ENCODE measurements at regions not wholly inside any gene's neighbourhood (a gene's known extent, or its start where the extent isn't known, plus 50 kb on each side); places are given as distances from the start of the nearest gene placed in this dataset.

- H3K4me1 ChIP-seq (ENCODE audit: control insufficient read depth, insufficient read depth, low read length), result no peaks in the 10 kb centered on the region
- H3K4me3 ChIP-seq (ENCODE audit: insufficient read depth, low read depth, low read length), result no peak overlapping the region
- no peaks in the 10 kb centered on the region for H3K36me3 ChIP-seq (ENCODE audit: control insufficient read depth, insufficient read depth, low read length)
- WGBS, 2 experiments, result 95 to 100% methylated on average over 1 of the region's 1 CpG
- no peak overlapping the region for H3K27ac ChIP-seq (ENCODE audit: insufficient read depth, low read depth, low read length, poor library complexity, severe bottlenecking)
- H3K9me3 ChIP-seq (ENCODE audit: control insufficient read depth, low read length), result no peaks in the 10 kb centered on the region
- H3K27me3 ChIP-seq (ENCODE audit: control insufficient read depth, insufficient read depth, low read length, poor library complexity, severe bottlenecking), result no peaks in the 10 kb centered on the region
These were observed 430.1 kb upstream of the EPHA3 start for GRCh38 chr3:88677298-88677697.

GRCh38 chr3:88678747-88679146, 428.7 kb upstream of the EPHA3 start:
- Histone ChIP-seq H3K4me3 (ENCODE audit: insufficient read depth, low read depth, low read length) (no peak overlapping the region), H3K9me3 (ENCODE audit: control insufficient read depth, low read length) (no peaks in the 10 kb centered on the region), H3K36me3 (ENCODE audit: control insufficient read depth, insufficient read depth, low read length) (no peaks in the 10 kb centered on the region), H3K27ac (ENCODE audit: insufficient read depth, low read depth, low read length, poor library complexity, severe bottlenecking) (no peak overlapping the region), H3K27me3 (ENCODE audit: control insufficient read depth, insufficient read depth, low read length, poor library complexity, severe bottlenecking) (no peaks in the 10 kb centered on the region), H3K4me1 (ENCODE audit: control insufficient read depth, insufficient read depth, low read length) (no peaks in the 10 kb centered on the region)
- WGBS, 2 experiments, result 93 to 99% methylated on average over 3 of the region's 3 CpGs

GRCh38 chr3:88690287-88690686, 417.1 kb upstream of the EPHA3 start:
- Histone ChIP-seq H3K27me3 (ENCODE audit: control insufficient read depth, insufficient read depth, low read length, poor library complexity, severe bottlenecking) (no peaks in the 10 kb centered on the region), H3K27ac (ENCODE audit: insufficient read depth, low read depth, low read length, poor library complexity, severe bottlenecking) (no peak overlapping the region), H3K9me3 (ENCODE audit: control insufficient read depth, low read length) (no peaks in the 10 kb centered on the region), H3K4me1 (ENCODE audit: control insufficient read depth, insufficient read depth, low read length) (no peaks in the 10 kb centered on the region), H3K36me3 (ENCODE audit: control insufficient read depth, insufficient read depth, low read length) (no peaks in the 10 kb centered on the region), H3K4me3 (ENCODE audit: insufficient read depth, low read depth, low read length) (no peak overlapping the region)
- WGBS, 2 experiments, result 92 to 97% methylated on average over 3 of the region's 3 CpGs

- no peaks in the 10 kb centered on the region for H3K27me3 ChIP-seq (ENCODE audit: control insufficient read depth, insufficient read depth, low read length, poor library complexity, severe bottlenecking)
- H3K9me3 ChIP-seq (ENCODE audit: control insufficient read depth, low read length), result no peaks in the 10 kb centered on the region
- H3K4me1 ChIP-seq (ENCODE audit: control insufficient read depth, insufficient read depth, low read length), result no peaks in the 10 kb centered on the region
- 89 to 97% methylated on average over 3 of the region's 3 CpGs for WGBS, 2 experiments
- H3K36me3 ChIP-seq (ENCODE audit: control insufficient read depth, insufficient read depth, low read length), result no peaks in the 10 kb centered on the region
- no peak overlapping the region for H3K27ac ChIP-seq (ENCODE audit: insufficient read depth, low read depth, low read length, poor library complexity, severe bottlenecking)
- no peak overlapping the region for H3K4me3 ChIP-seq (ENCODE audit: insufficient read depth, low read depth, low read length)
These were observed 416.3 kb upstream of the EPHA3 start for GRCh38 chr3:88691081-88691480.

- WGBS, 2 experiments, result 95 to 96% methylated on average over 2 to 3 of the region's 3 CpGs
- Histone ChIP-seq H3K4me3 (ENCODE audit: insufficient read depth, low read depth, low read length) (no peak overlapping the region), H3K27ac (ENCODE audit: insufficient read depth, low read depth, low read length, poor library complexity, severe bottlenecking) (no peak overlapping the region), H3K36me3 (ENCODE audit: control insufficient read depth, insufficient read depth, low read length) (no peaks in the 10 kb centered on the region), H3K27me3 (ENCODE audit: control insufficient read depth, insufficient read depth, low read length, poor library complexity, severe bottlenecking) (no peaks in the 10 kb centered on the region), H3K4me1 (ENCODE audit: control insufficient read depth, insufficient read depth, low read length) (no peaks in the 10 kb centered on the region), H3K9me3 (ENCODE audit: control insufficient read depth, low read length) (no peaks in the 10 kb centered on the region)
These were observed 403.8 kb upstream of the EPHA3 start for GRCh38 chr3:88703501-88704059.

- Histone ChIP-seq H3K27ac (ENCODE audit: insufficient read depth, low read depth, low read length, poor library complexity, severe bottlenecking) (no peak overlapping the region), H3K4me1 (ENCODE audit: control insufficient read depth, insufficient read depth, low read length) (no peaks in the 10 kb centered on the region), H3K4me3 (ENCODE audit: insufficient read depth, low read depth, low read length) (no peak overlapping the region)
These were observed 403.1 kb upstream of the EPHA3 start for GRCh38 chr3:88704338-88704737.

GRCh38 chr3:88707837-88708236, 399.6 kb upstream of the EPHA3 start:
- Histone ChIP-seq H3K27ac (ENCODE audit: insufficient read depth, low read depth, low read length, poor library complexity, severe bottlenecking) (no peak overlapping the region), H3K27me3 (ENCODE audit: control insufficient read depth, insufficient read depth, low read length, poor library complexity, severe bottlenecking) (no peaks in the 10 kb centered on the region), H3K36me3 (ENCODE audit: control insufficient read depth, insufficient read depth, low read length) (no peaks in the 10 kb centered on the region), H3K4me3 (ENCODE audit: insufficient read depth, low read depth, low read length) (no peak overlapping the region), H3K4me1 (ENCODE audit: control insufficient read depth, insufficient read depth, low read length) (no peaks in the 10 kb centered on the region), H3K9me3 (ENCODE audit: control insufficient read depth, low read length) (no peaks in the 10 kb centered on the region)
- 83 to 94% methylated on average over 1 of the region's 1 CpG for WGBS, 2 experiments

More at GRCh38 chr3:88704338-88704737, 403.1 kb upstream of the EPHA3 start:
- Histone ChIP-seq H3K27me3 (ENCODE audit: control insufficient read depth, insufficient read depth, low read length, poor library complexity, severe bottlenecking) (no peaks in the 10 kb centered on the region), H3K36me3 (ENCODE audit: control insufficient read depth, insufficient read depth, low read length) (no peaks in the 10 kb centered on the region), H3K9me3 (ENCODE audit: control insufficient read depth, low read length) (no peaks in the 10 kb centered on the region)
- WGBS, 2 experiments, result 84 to 90% methylated on average over 3 of the region's 3 CpGs

GRCh38 chr3:88712552-88712951, 394.9 kb upstream of the EPHA3 start:
- H3K27me3 ChIP-seq (ENCODE audit: control insufficient read depth, insufficient read depth, low read length, poor library complexity, severe bottlenecking), result no peaks in the 10 kb centered on the region
- 95 to 96% methylated on average over 2 of the region's 2 CpGs for WGBS, 2 experiments
- no peaks in the 10 kb centered on the region for H3K9me3 ChIP-seq (ENCODE audit: control insufficient read depth, low read length)
- no peak overlapping the region for H3K27ac ChIP-seq (ENCODE audit: insufficient read depth, low read depth, low read length, poor library complexity, severe bottlenecking)
- H3K36me3 ChIP-seq (ENCODE audit: control insufficient read depth, insufficient read depth, low read length), result no peaks in the 10 kb centered on the region
- no peak overlapping the region for H3K4me3 ChIP-seq (ENCODE audit: insufficient read depth, low read depth, low read length)
- H3K4me1 ChIP-seq (ENCODE audit: control insufficient read depth, insufficient read depth, low read length), result no peaks in the 10 kb centered on the region

- no peaks in the 10 kb centered on the region for H3K9me3 ChIP-seq (ENCODE audit: control insufficient read depth, low read length)
- H3K27me3 ChIP-seq (ENCODE audit: control insufficient read depth, insufficient read depth, low read length, poor library complexity, severe bottlenecking), result no peaks in the 10 kb centered on the region
- 97 to 98% methylated on average over 2 of the region's 2 CpGs for WGBS, 2 experiments
- H3K4me3 ChIP-seq (ENCODE audit: insufficient read depth, low read depth, low read length), result no peak overlapping the region
- no peaks in the 10 kb centered on the region for H3K36me3 ChIP-seq (ENCODE audit: control insufficient read depth, insufficient read depth, low read length)
- no peaks in the 10 kb centered on the region for H3K4me1 ChIP-seq (ENCODE audit: control insufficient read depth, insufficient read depth, low read length)
- H3K27ac ChIP-seq (ENCODE audit: insufficient read depth, low read depth, low read length, poor library complexity, severe bottlenecking), result no peak overlapping the region
These were observed 394.2 kb upstream of the EPHA3 start for GRCh38 chr3:88713233-88713691.

GRCh38 chr3:88725440-88726165, 381.8 kb upstream of the EPHA3 start:
- H3K27ac ChIP-seq (ENCODE audit: insufficient read depth, low read depth, low read length, poor library complexity, severe bottlenecking), result no peak overlapping the region
- H3K4me1 ChIP-seq (ENCODE audit: control insufficient read depth, insufficient read depth, low read length), result no peaks in the 10 kb centered on the region
- WGBS, 2 experiments, result 94 to 100% methylated on average over 2 of the region's 2 CpGs
- no peak overlapping the region for H3K4me3 ChIP-seq (ENCODE audit: insufficient read depth, low read depth, low read length)
- no peaks in the 10 kb centered on the region for H3K9me3 ChIP-seq (ENCODE audit: control insufficient read depth, low read length)
- no peaks in the 10 kb centered on the region for H3K36me3 ChIP-seq (ENCODE audit: control insufficient read depth, insufficient read depth, low read length)
- H3K27me3 ChIP-seq (ENCODE audit: control insufficient read depth, insufficient read depth, low read length, poor library complexity, severe bottlenecking), result no peaks in the 10 kb centered on the region

Data from ectodermal cell (in vitro differentiated cells).